ENCODE measurements at regions not wholly inside any gene's neighbourhood (a gene's known extent, or its start where the extent isn't known, plus 50 kb on each side); places are given as distances from the start of the nearest gene placed in this dataset.

- no peak overlapping the region for H3K4me3 ChIP-seq (replicated peaks; ENCODE audit: low read depth, low read length)
- TF ChIP-seq CTCF (IDR thresholded peaks at IDR 0.05; ENCODE audit: low read depth, low read length, missing control alignments) = no peak
- no peak for DNase-seq (ENCODE audit: extremely low read depth, low read depth)
These were observed 567.0 kb upstream of the SOX11 start for GRCh38 chr2:5125017-5125730.

- DNase-seq (ENCODE audit: extremely low read depth, low read depth) = no peak
- H3K4me3 ChIP-seq (replicated peaks; ENCODE audit: low read depth, low read length) = no peak overlapping the region
- TF ChIP-seq CTCF (IDR thresholded peaks at IDR 0.05; ENCODE audit: low read depth, low read length, missing control alignments) = no peak
These were observed 559.9 kb upstream of the SOX11 start for GRCh38 chr2:5132281-5132680.

GRCh38 chr2:5140347-5140746 lies 551.8 kb upstream of the SOX11 start:
- no peak overlapping the region for H3K4me3 ChIP-seq (replicated peaks; ENCODE audit: low read depth, low read length)
- DNase-seq (ENCODE audit: extremely low read depth, low read depth) = no peak
- no peak for TF ChIP-seq CTCF (IDR thresholded peaks at IDR 0.05; ENCODE audit: low read depth, low read length, missing control alignments)

- DNase-seq (ENCODE audit: extremely low read depth, low read depth) = no peak
- no peak for TF ChIP-seq CTCF (IDR thresholded peaks at IDR 0.05; ENCODE audit: low read depth, low read length, missing control alignments)
- no peak overlapping the region for H3K4me3 ChIP-seq (replicated peaks; ENCODE audit: low read depth, low read length)
These were observed 548.0 kb upstream of the SOX11 start for GRCh38 chr2:5144159-5144558.

- H3K4me3 ChIP-seq (replicated peaks; ENCODE audit: low read depth, low read length) = no peak overlapping the region
- no peak for TF ChIP-seq CTCF (IDR thresholded peaks at IDR 0.05; ENCODE audit: low read depth, low read length, missing control alignments)
- DNase-seq (ENCODE audit: extremely low read depth, low read depth) = no peak
These were observed 547.1 kb upstream of the SOX11 start for GRCh38 chr2:5145053-5145452.

- no peak for TF ChIP-seq CTCF (IDR thresholded peaks at IDR 0.05; ENCODE audit: low read depth, low read length, missing control alignments)
- H3K4me3 ChIP-seq (replicated peaks; ENCODE audit: low read depth, low read length) = no peak overlapping the region
- no peak for DNase-seq (ENCODE audit: extremely low read depth, low read depth)
These were observed 546.4 kb upstream of the SOX11 start for GRCh38 chr2:5145801-5146200.

Data from HFF-Myc (cell line).